Fibroblast of villous mesenchyme (primary cell): ENCODE measurements at regions not wholly inside any gene's neighbourhood (a gene's known extent, or its start where the extent isn't known, plus 50 kb on each side); places are given as distances from the start of the nearest gene placed in this dataset.

Source experiments
- DNase-seq: peaks from one replicate; pipeline ENCODE4 v3.0.0-alpha.2; 2010; ENCODE audit warnings: low read depth
- H3K4me3 ChIP-seq: 2 replicates; pipeline ENCODE4 v1.5.1; 2011; ENCODE audit warnings: low read depth, mild to moderate bottlenecking, low read length
- CTCF ChIP-seq: IDR thresholded peaks from 2 replicates; pipeline ENCODE4 v1.5.1; 2012; ENCODE audit warnings: low read depth, mild to moderate bottlenecking, low read length; ENCODE audit not compliant: insufficient read depth

GRCh38 chr11:70859180-70859579 lies 393.2 kb downstream of the SHANK2 start:
- no peak for TF ChIP-seq CTCF
- no peak overlapping the region for H3K4me3 ChIP-seq
- DNase-seq, result no peak

GRCh38 chr11:70860888-70861287 lies 391.5 kb downstream of the SHANK2 start:
- no peak for DNase-seq
- TF ChIP-seq CTCF, result no peak
- no peak overlapping the region for H3K4me3 ChIP-seq

GRCh38 chr11:70861559-70861958 lies 390.8 kb downstream of the SHANK2 start:
- no peak for DNase-seq
- no peak overlapping the region for H3K4me3 ChIP-seq
- no peak for TF ChIP-seq CTCF

- H3K4me3 ChIP-seq, result no peak overlapping the region
- DNase-seq, result no peak
- no peak for TF ChIP-seq CTCF
Measured at GRCh38 chr11:70862093-70862492, 390.3 kb downstream of the SHANK2 start.

- no peak overlapping the region for H3K4me3 ChIP-seq
- no peak for DNase-seq
- no peak for TF ChIP-seq CTCF
Measured at GRCh38 chr11:70863186-70863585, 389.2 kb downstream of the SHANK2 start.

GRCh38 chr11:70863993-70864392 lies 388.4 kb downstream of the SHANK2 start:
- H3K4me3 ChIP-seq, result no peak overlapping the region
- no peak for TF ChIP-seq CTCF
- no peak for DNase-seq

GRCh38 chr11:70865356-70865755 lies 387.0 kb downstream of the SHANK2 start:
- H3K4me3 ChIP-seq, result no peak overlapping the region
- DNase-seq, result no peak
- TF ChIP-seq CTCF, result no peak
